K562 (cell line): ENCODE measurements at regions not wholly inside any gene's neighbourhood (a gene's known extent, or its start where the extent isn't known, plus 50 kb on each side); places are given as distances from the start of the nearest gene placed in this dataset.

Source experiments
- ATAC-seq: fragments of 200-7000 bp; cut with Tn5 transposase; 3 replicates; pipeline ENCODE4 v1.9.1; 2020; ENCODE audit warnings: moderate library complexity
- BruUV-seq: library from RNA; stranded (reverse); fragments of 400-500 nt; replicated peaks from 2 replicates; lab custom pipeline; 2021; lab: Mats Ljungman, UMichigan
- CTCF ChIA-PET: fragments of 300-600 bp; formaldehyde crosslinking; extraction: SDS; loops from one replicate; lab custom pipeline; 2021; ENCODE audit warnings: low intra/inter-chr PET ratio; lab: Yijun Ruan, JAX
- POLR2A ChIA-PET: fragments of 300-600, 350-650 bp; sonication (Branson Sonifier 250); formaldehyde crosslinking; extraction: SDS; loops from one replicate; lab custom pipeline; 2021; ENCODE audit warnings: antibody characterized with exemption, inconsistent platforms; lab: Yijun Ruan, JAX
- DNase-seq, 4 experiments: peaks; one replicate each; pipeline versions ENCODE4 v3.0.0 to v3.0.0-alpha.2; 2011 to 2018; ENCODE audit warnings: low spot score in 3 of 4, mixed read lengths in 3 of 4; ENCODE audit errors: extremely low read depth in 1 of 4
- FAIRE-seq: peaks from 2 replicates; lab custom pipeline; 2011; peaks lifted over from hg19 to GRCh38; lab: Jason Lieb, UNC
- H2AFZ ChIP-seq: 2 replicates; pipeline ENCODE4 v1.6.0; 2011; ENCODE audit warnings: low read depth, low read length, control low read depth, inconsistent platforms
- H3K27ac ChIP-seq: fragments of 200-600 bp; 3 replicates; pipeline ENCODE4 v1.8.0; 2011; ENCODE audit warnings: low read depth, mild to moderate bottlenecking, control low read depth, inconsistent platforms, low read length, moderate library complexity, mixed read lengths; ENCODE audit errors: extremely low read depth
- H3K27me3 ChIP-seq, 2 experiments: fragments of 300-600 bp in 1 of 2; 2 replicates in 1 of 2; 3 replicates in 1 of 2; pipeline versions ENCODE4 v1.6.0 to v1.8.0; 2011; ENCODE audit warnings: inconsistent platforms in 2 of 2, low read length in 2 of 2, mild to moderate bottlenecking in 1 of 2, mixed read lengths in 1 of 2, moderate library complexity in 1 of 2; ENCODE audit not compliant: control insufficient read depth in 2 of 2, insufficient read depth in 2 of 2
- H3K36me3 ChIP-seq: fragments of 300-600 bp; 3 replicates; pipeline ENCODE4 v1.8.0; 2011; ENCODE audit warnings: mild to moderate bottlenecking, low read length, inconsistent platforms; ENCODE audit not compliant: control insufficient read depth, insufficient read depth
- H3K4me1 ChIP-seq, 2 experiments: fragments of 200-600 bp in 1 of 2; replicated peaks in 1 of 2; 2 replicates in 1 of 2; 3 replicates in 1 of 2; pipeline versions ENCODE4 v1.5.1 to v1.8.0; 2011; ENCODE audit warnings: inconsistent platforms in 2 of 2, low read length in 2 of 2, mild to moderate bottlenecking in 1 of 2, mixed read lengths in 1 of 2, moderate library complexity in 1 of 2; ENCODE audit not compliant: control insufficient read depth in 2 of 2, insufficient read depth in 2 of 2
- H3K4me2 ChIP-seq: 2 replicates; pipeline ENCODE4 v1.6.1; 2011; ENCODE audit warnings: low read length, control low read depth, inconsistent platforms, mixed read lengths; ENCODE audit not compliant: insufficient read depth
- H3K4me3 ChIP-seq: fragments of 200-600 bp; sonication (generic), shearing (Covaris generic); 2 replicates; pipeline ENCODE4 v1.5.1; 2016; ENCODE audit warnings: control low read depth, inconsistent platforms
- H3K79me2 ChIP-seq: fragments of 200-600 bp; 3 replicates; pipeline ENCODE4 v1.8.0; 2011; ENCODE audit warnings: low read length, inconsistent platforms; ENCODE audit not compliant: control insufficient read depth, insufficient read depth
- H3K9ac ChIP-seq, 2 experiments: 2 replicates each; pipeline versions ENCODE4 v1.6.0 to v1.6.1; 2011; ENCODE audit warnings: low read depth in 2 of 2, low read length in 2 of 2, control low read depth in 1 of 2, inconsistent platforms in 1 of 2, mild to moderate bottlenecking in 1 of 2, mixed read lengths in 1 of 2; ENCODE audit not compliant: insufficient read depth in 1 of 2
- H3K9me1 ChIP-seq: one replicate; pipeline ENCODE4 v1.6.0; 2011; ENCODE audit warnings: inconsistent platforms, mild to moderate bottlenecking, low read length, moderate library complexity; ENCODE audit not compliant: control insufficient read depth, insufficient read depth
- H3K9me3 ChIP-seq: replicated peaks from 2 replicates; pipeline ENCODE4 v1.5.1; 2011; ENCODE audit warnings: low read depth, low read length, inconsistent platforms; ENCODE audit not compliant: control insufficient read depth, insufficient read depth
- H4K20me1 ChIP-seq: replicated peaks from 2 replicates; pipeline ENCODE4 v1.6.1; 2011; ENCODE audit warnings: low read length, inconsistent platforms, mixed read lengths; ENCODE audit not compliant: control insufficient read depth, insufficient read depth
- ATF2 ChIP-seq: sonication (generic); formaldehyde crosslinking; IDR thresholded peaks from 2 replicates; pipeline ENCODE4 v1.8.1; 2022; ENCODE audit warnings: missing genetic modification reagents
- ATF3 ChIP-seq, 2 experiments: fragments of 450-650 bp in 1 of 2; sonication (generic) in 1 of 2; formaldehyde crosslinking in 1 of 2; IDR thresholded peaks in 1 of 2; conservative IDR thresholded peaks in 1 of 2; 2 replicates each; pipeline versions ENCODE4 v1.6.1 to v1.8.1; 2016 to 2023; ENCODE audit warnings: mild to moderate bottlenecking in 2 of 2, moderate library complexity in 2 of 2, inconsistent platforms in 1 of 2, missing genetic modification reagents in 1 of 2
- BDP1 ChIP-seq: IDR thresholded peaks from 3 replicates; pipeline ENCODE4 v1.6.1; 2011; ENCODE audit not compliant: insufficient read length, insufficient read depth
- CHD1 ChIP-seq: fragments of 200-600 bp; sonication (generic); IDR thresholded peaks from one replicate; pipeline ENCODE4 v1.6.1; 2012; ENCODE audit warnings: mild to moderate bottlenecking, moderate library complexity, low read length, inconsistent platforms
- GMEB1 ChIP-seq: fragments of 250-450 bp; sonication (Bioruptor Pico); IDR thresholded peaks from 2 replicates; pipeline ENCODE4 v1.4.0; 2020; ENCODE audit warnings: mild to moderate bottlenecking
- MBD1 ChIP-seq: fragments of 250-450 bp; sonication (Bioruptor Pico); IDR thresholded peaks from 2 replicates; pipeline ENCODE4 v1.8.0; 2022; ENCODE audit warnings: inconsistent platforms
- MXI1 ChIP-seq: IDR thresholded peaks from 2 replicates; pipeline ENCODE4 v1.6.1; 2011; ENCODE audit warnings: low read depth, mild to moderate bottlenecking, improper control_type of control experiment, low read length
- RFX5 ChIP-seq: IDR thresholded peaks from 2 replicates; pipeline ENCODE4 v1.6.1; 2011; ENCODE audit warnings: low read depth, mild to moderate bottlenecking, improper control_type of control experiment, low read length
- SIN3A ChIP-seq, 2 experiments: fragments of 150-350 bp in 1 of 2; IDR thresholded peaks; 2 replicates each; pipeline ENCODE4 v1.6.1; 2011 to 2016; ENCODE audit warnings: borderline replicate concordance in 2 of 2, low read depth in 2 of 2, low read length in 2 of 2, mild to moderate bottlenecking in 2 of 2, moderate library complexity in 2 of 2; ENCODE audit not compliant: control insufficient read depth in 1 of 2
- SOX6 ChIP-seq: fragments of 450-650 bp; IDR thresholded peaks from 2 replicates; pipeline ENCODE4 v1.6.1; 2014; ENCODE audit warnings: mild to moderate bottlenecking
- SPI1 ChIP-seq: IDR thresholded peaks from 2 replicates; pipeline ENCODE4 v1.6.1; 2011; ENCODE audit warnings: low read depth, low read length, control low read depth, borderline replicate concordance
- TFAP4 ChIP-seq: sonication (generic); formaldehyde crosslinking; IDR thresholded peaks from 2 replicates; pipeline ENCODE4 v1.8.0; 2022; ENCODE audit warnings: missing genetic modification reagents, mild to moderate bottlenecking, moderate library complexity, borderline replicate concordance
- ZC3H8 ChIP-seq: fragments of 450-650 bp; IDR thresholded peaks from 2 replicates; pipeline ENCODE4 v1.6.1; 2017
- ZNF347 ChIP-seq: fragments of 450-650 bp; formaldehyde crosslinking; IDR thresholded peaks from 2 replicates; pipeline ENCODE4 v1.4.0; 2020; ENCODE audit warnings: low read depth, mild to moderate bottlenecking, moderate library complexity
- ZNF41 ChIP-seq: fragments of 250-450 bp; sonication (Bioruptor Pico); conservative IDR thresholded peaks from 2 replicates; pipeline ENCODE4 v1.4.0; 2020; ENCODE audit warnings: mild to moderate bottlenecking
- WGBS: fragments of 100-300 bp; shearing (Covaris generic); methylation state at CpG from one replicate; pipeline ENCODE4 v1.1.6; 2016; ENCODE audit warnings: low coverage, mixed read lengths; ENCODE audit not compliant: insufficient coverage; ENCODE audit errors: missing lambda C conversion rate; 5-methylcytosine and 5-hydroxymethylcytosine counted together
- in situ Hi-C: fragments of 300-500 bp; cut with MboI; formaldehyde crosslinking; loops from 4 replicates; pipeline ENCODE4 v1.15.0; 2018; ENCODE audit warnings: inconsistent platforms, mixed read lengths
- intact Hi-C: fragments of 100-400 bp; cut with micrococcal nuclease; formaldehyde crosslinking; loops from 2 replicates; pipeline ENCODE4 v1.14.2; 2022

GRCh38 chr10:34022195-34022594, 687.7 kb upstream of the NRP1 start:
- Histone ChIP-seq H3K4me2 (no peak overlapping the region), H3K9me3 (no peaks in the 10 kb centered on the region), H3K27me3 (no peaks in the 10 kb centered on the region), H3K4me1 (no peaks in the 10 kb centered on the region), H3K9me1 (no peaks in the 10 kb centered on the region), H3K79me2 (no peaks in the 10 kb centered on the region), H3K27ac (no peak overlapping the region), H3K4me3 (no peak overlapping the region), H4K20me1 (no peaks in the 10 kb centered on the region), H2AFZ (no peak overlapping the region), H3K9ac (no peak overlapping the region), H3K36me3 (no peaks in the 10 kb centered on the region)
- ChIA-PET CTCF (no interaction called here), POLR2A (no interaction called here)
- in situ Hi-C loops (no loop called here), intact Hi-C loops (no loop called here)
- no TSS peak for BruUV-seq
- no peak for DNase-seq
- ATAC-seq: no peak
- no peak for FAIRE-seq
- WGBS: 3% methylated on average over 6 of the region's 6 CpGs
- TF ChIP-seq GMEB1 (CRISPR knock-in tag) (no peak), BDP1 (no peak), ATF2 (no peak), MXI1 (no peak), ATF3 (IDR thresholded peaks at IDR 0.05) (no peak), ATF3 (CRISPR knock-in tag; conservative IDR thresholded peaks at IDR 0.05) (no peak), SOX6 (no peak), ZC3H8 (no peak), TFAP4 (CRISPR knock-in tag) (no peak), ZNF41 (no peak), CHD1 (no peak), MBD1 (CRISPR knock-in tag) (no peak), SPI1 (no peak), ZNF347 (no peak), RFX5 (no peak), SIN3A (IDR thresholded peaks at IDR 0.05; ENCODE audit: borderline replicate concordance in 2 of 2, control insufficient read depth in 1 of 2, low read depth in 2 of 2, low read length in 2 of 2) (no peak)
